Prostate gland (tissue), 2 donors: ENCODE measurements at regions not wholly inside any gene's neighbourhood (a gene's known extent, or its start where the extent isn't known, plus 50 kb on each side); places are given as distances from the start of the nearest gene placed in this dataset.

ENCODE experiments used
- POLR2AphosphoS5 ChIP-seq: sonication (generic); formaldehyde crosslinking; IDR thresholded peaks from one replicate; pipeline ENCODE4 v1.6.1; 2017; ENCODE audit warnings: antibody characterized with exemption
- TF ChIP-seq, protein P1 (sequence below), 4 experiments: fragments of 200-600 bp in 2 of 4; fragments of 450-650 bp in 2 of 4; sonication (generic) in 2 of 4; IDR thresholded peaks; 1 replicate in 3 of 4; 2 replicates in 1 of 4; pipeline ENCODE4 v1.5.1; 2016 to 2019; ENCODE audit warnings: antibody characterized with exemption in 4 of 4, mild to moderate bottlenecking in 2 of 4, moderate library complexity in 2 of 4

DNA sequence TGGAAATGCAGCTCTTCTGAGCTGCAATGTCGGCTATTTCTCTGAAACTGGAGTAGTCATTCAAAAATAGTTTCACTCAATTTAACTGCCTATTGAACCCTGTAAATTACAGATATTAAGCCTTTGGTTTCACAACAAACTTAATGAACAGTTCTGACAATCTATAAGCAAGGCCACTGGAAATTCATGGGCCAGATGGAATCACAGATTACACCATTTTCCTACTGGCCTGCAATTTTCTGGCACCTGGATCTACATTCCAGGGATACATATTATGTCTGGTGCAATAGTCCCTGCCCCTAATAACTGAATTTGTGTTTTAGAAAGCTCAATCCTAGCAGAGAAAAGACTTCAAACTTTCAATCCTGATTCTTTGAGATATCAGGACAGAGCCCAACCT lies 551.7 kb downstream of the RNF144A start:
- TF ChIP-seq, protein P1, sequence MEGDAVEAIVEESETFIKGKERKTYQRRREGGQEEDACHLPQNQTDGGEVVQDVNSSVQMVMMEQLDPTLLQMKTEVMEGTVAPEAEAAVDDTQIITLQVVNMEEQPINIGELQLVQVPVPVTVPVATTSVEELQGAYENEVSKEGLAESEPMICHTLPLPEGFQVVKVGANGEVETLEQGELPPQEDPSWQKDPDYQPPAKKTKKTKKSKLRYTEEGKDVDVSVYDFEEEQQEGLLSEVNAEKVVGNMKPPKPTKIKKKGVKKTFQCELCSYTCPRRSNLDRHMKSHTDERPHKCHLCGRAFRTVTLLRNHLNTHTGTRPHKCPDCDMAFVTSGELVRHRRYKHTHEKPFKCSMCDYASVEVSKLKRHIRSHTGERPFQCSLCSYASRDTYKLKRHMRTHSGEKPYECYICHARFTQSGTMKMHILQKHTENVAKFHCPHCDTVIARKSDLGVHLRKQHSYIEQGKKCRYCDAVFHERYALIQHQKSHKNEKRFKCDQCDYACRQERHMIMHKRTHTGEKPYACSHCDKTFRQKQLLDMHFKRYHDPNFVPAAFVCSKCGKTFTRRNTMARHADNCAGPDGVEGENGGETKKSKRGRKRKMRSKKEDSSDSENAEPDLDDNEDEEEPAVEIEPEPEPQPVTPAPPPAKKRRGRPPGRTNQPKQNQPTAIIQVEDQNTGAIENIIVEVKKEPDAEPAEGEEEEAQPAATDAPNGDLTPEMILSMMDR (IDR thresholded peaks at IDR 0.05), result no peak
- no peak for TF ChIP-seq POLR2AphosphoS5
